ENCODE measurements at regions not wholly inside any gene's neighbourhood (a gene's known extent, or its start where the extent isn't known, plus 50 kb on each side); places are given as distances from the start of the nearest gene placed in this dataset.

GRCh38 chr14:98754343-98755020 lies 517.5 kb downstream of the BCL11B start:
- Histone ChIP-seq H3K36me3 (ENCODE audit: control insufficient read depth, insufficient read depth, low read length) (no peaks in the 10 kb centered on the region), H3K4me3 (replicated peaks; ENCODE audit: low read depth, low read length) (no peak overlapping the region), H3K27me3 (replicated peaks; ENCODE audit: control insufficient read depth, insufficient read depth, low read length) (no peaks in the 10 kb centered on the region)
- no peak for TF ChIP-seq CTCF (IDR thresholded peaks at IDR 0.05; ENCODE audit: insufficient read depth, low read length, poor library complexity, severe bottlenecking)
- DNase-seq (ENCODE audit: extremely low read depth, insufficient read length), result no peak

GRCh38 chr14:98756749-98757148 lies 515.2 kb downstream of the BCL11B start:
- no peak overlapping the region for H3K4me3 ChIP-seq (replicated peaks; ENCODE audit: low read depth, low read length)
- no peak for TF ChIP-seq CTCF (IDR thresholded peaks at IDR 0.05; ENCODE audit: insufficient read depth, low read length, poor library complexity, severe bottlenecking)
- H3K36me3 ChIP-seq (ENCODE audit: control insufficient read depth, insufficient read depth, low read length), result no peaks in the 10 kb centered on the region
- no peaks in the 10 kb centered on the region for H3K27me3 ChIP-seq (replicated peaks; ENCODE audit: control insufficient read depth, insufficient read depth, low read length)
- DNase-seq (ENCODE audit: extremely low read depth, insufficient read length), result no peak

GRCh38 chr14:98758440-98758839 lies 513.6 kb downstream of the BCL11B start:
- no peak for DNase-seq (ENCODE audit: extremely low read depth, insufficient read length)
- H3K4me3 ChIP-seq (replicated peaks; ENCODE audit: low read depth, low read length), result no peak overlapping the region
- no peaks in the 10 kb centered on the region for H3K36me3 ChIP-seq (ENCODE audit: control insufficient read depth, insufficient read depth, low read length)
- no peak for TF ChIP-seq CTCF (IDR thresholded peaks at IDR 0.05; ENCODE audit: insufficient read depth, low read length, poor library complexity, severe bottlenecking)
- H3K27me3 ChIP-seq (replicated peaks; ENCODE audit: control insufficient read depth, insufficient read depth, low read length), result no peaks in the 10 kb centered on the region

- no peak for TF ChIP-seq CTCF (IDR thresholded peaks at IDR 0.05; ENCODE audit: insufficient read depth, low read length, poor library complexity, severe bottlenecking)
- no peak overlapping the region for H3K4me3 ChIP-seq (replicated peaks; ENCODE audit: low read depth, low read length)
- no peak for DNase-seq (ENCODE audit: extremely low read depth, insufficient read length)
These were observed 510.0 kb downstream of the BCL11B start for GRCh38 chr14:98761993-98762392.

GRCh38 chr14:98766818-98767217 lies 505.2 kb downstream of the BCL11B start:
- H3K4me3 ChIP-seq (replicated peaks; ENCODE audit: low read depth, low read length), result no peak overlapping the region
- no peak for DNase-seq (ENCODE audit: extremely low read depth, insufficient read length)
- H3K36me3 ChIP-seq (ENCODE audit: control insufficient read depth, insufficient read depth, low read length), result no peaks in the 10 kb centered on the region
- no peak for TF ChIP-seq CTCF (IDR thresholded peaks at IDR 0.05; ENCODE audit: insufficient read depth, low read length, poor library complexity, severe bottlenecking)
- no peaks in the 10 kb centered on the region for H3K27me3 ChIP-seq (replicated peaks; ENCODE audit: control insufficient read depth, insufficient read depth, low read length)

More at GRCh38 chr14:98761993-98762392, 510.0 kb downstream of the BCL11B start:
- Histone ChIP-seq H3K27me3 (replicated peaks; ENCODE audit: control insufficient read depth, insufficient read depth, low read length) (no peaks in the 10 kb centered on the region), H3K36me3 (ENCODE audit: control insufficient read depth, insufficient read depth, low read length) (no peaks in the 10 kb centered on the region)

- DNase-seq (ENCODE audit: extremely low read depth, insufficient read length), result no peak
- Histone ChIP-seq H3K27me3 (replicated peaks; ENCODE audit: control insufficient read depth, insufficient read depth, low read length) (no peaks in the 10 kb centered on the region), H3K4me3 (replicated peaks; ENCODE audit: low read depth, low read length) (no peak overlapping the region), H3K36me3 (ENCODE audit: control insufficient read depth, insufficient read depth, low read length) (no peaks in the 10 kb centered on the region)
- no peak for TF ChIP-seq CTCF (IDR thresholded peaks at IDR 0.05; ENCODE audit: insufficient read depth, low read length, poor library complexity, severe bottlenecking)
These were observed 502.7 kb downstream of the BCL11B start for GRCh38 chr14:98769326-98769725.

Data from GM06990 (cell line).